HepG2 (cell line): ENCODE measurements at regions not wholly inside any gene's neighbourhood (a gene's known extent, or its start where the extent isn't known, plus 50 kb on each side); places are given as distances from the start of the nearest gene placed in this dataset.
A peak's percentile ranks its signal among the peaks of the same experiment; 100 is the strongest.

Experiments used
- ERF ChIP-seq: IDR thresholded peaks from 2 replicates; pipeline ENCODE4 v1.6.1; 2018; ENCODE audit warnings: missing biosample characterization, missing genetic modification reagents
- FIP1L1 ChIP-seq: fragments of 200-400 bp; formaldehyde crosslinking; IDR thresholded peaks from 2 replicates; pipeline ENCODE4 v1.6.1; 2018; ENCODE audit warnings: low read depth, mild to moderate bottlenecking, low read length, moderate library complexity, borderline replicate concordance; ENCODE audit not compliant: insufficient read depth
- HDAC2 ChIP-seq: sonication (generic); formaldehyde crosslinking; IDR thresholded peaks from 2 replicates; pipeline ENCODE4 v1.4.0; 2020; ENCODE audit warnings: missing genetic modification reagents
- HMG20A ChIP-seq: IDR thresholded peaks from 2 replicates; pipeline ENCODE4 v1.6.1; 2016; ENCODE audit warnings: borderline replicate concordance
- HNF4A ChIP-seq: sonication (generic); formaldehyde crosslinking; IDR thresholded peaks from 2 replicates; pipeline ENCODE4 v1.4.0; 2020; ENCODE audit warnings: missing genetic modification reagents
- KMT2B ChIP-seq: IDR thresholded peaks from 2 replicates; pipeline ENCODE4 v1.6.1; 2016; ENCODE audit warnings: missing genetic modification reagents, missing compliant biosample characterization
- MIXL1 ChIP-seq: IDR thresholded peaks from 2 replicates; pipeline ENCODE4 v1.6.1; 2016
- PCBP2 ChIP-seq: fragments of 200-400 bp; formaldehyde crosslinking; optimal IDR thresholded peaks from 2 replicates; pipeline ENCODE3; 2018; ENCODE audit warnings: low read length, low read depth; ENCODE audit not compliant: poor library complexity, severe bottlenecking
- PHF21A ChIP-seq: sonication (generic); formaldehyde crosslinking; IDR thresholded peaks from 2 replicates; pipeline ENCODE4 v1.5.0; 2020; ENCODE audit warnings: mild to moderate bottlenecking, missing genetic modification reagents
- REPIN1 ChIP-seq: sonication (generic); formaldehyde crosslinking; IDR thresholded peaks from 2 replicates; pipeline ENCODE4 v1.8.0; 2022; ENCODE audit warnings: missing genetic modification reagents, low read depth, mild to moderate bottlenecking, borderline replicate concordance
- SRY ChIP-seq: sonication (generic); formaldehyde crosslinking; IDR thresholded peaks from 2 replicates; pipeline ENCODE4 v1.8.0; 2022; ENCODE audit warnings: mild to moderate bottlenecking, missing genetic modification reagents
- ZNF18 ChIP-seq: sonication (generic); formaldehyde crosslinking; IDR thresholded peaks from 2 replicates; pipeline ENCODE4 v1.8.0; 2022; ENCODE audit warnings: mild to moderate bottlenecking, missing genetic modification reagents; ENCODE audit not compliant: insufficient replicate concordance
- ZNF232 ChIP-seq: sonication (generic); formaldehyde crosslinking; IDR thresholded peaks from 2 replicates; pipeline ENCODE4 v1.4.0; 2020; ENCODE audit warnings: missing genetic modification reagents, borderline replicate concordance
- ZNF556 ChIP-seq: sonication (generic); formaldehyde crosslinking; IDR thresholded peaks from 2 replicates; pipeline ENCODE4 v1.4.0; 2020; ENCODE audit warnings: mild to moderate bottlenecking, missing genetic modification reagents, borderline replicate concordance
- ZNF670 ChIP-seq: sonication (generic); formaldehyde crosslinking; IDR thresholded peaks from 2 replicates; pipeline ENCODE4 v1.8.0; 2022; ENCODE audit warnings: mild to moderate bottlenecking, missing genetic modification reagents, borderline replicate concordance

GRCh38 chr14:31943217-31943799 lies 133.8 kb upstream of the ARHGAP5 start (continued):
- TF ChIP-seq KMT2B (CRISPR knock-in tag) (no peak), FIP1L1 (no peak), REPIN1 (CRISPR knock-in tag) (no peak), PCBP2 (no peak), ZNF670 (CRISPR knock-in tag) (no peak), HNF4A (no peak), ZNF232 (CRISPR knock-in tag) (no peak), HMG20A (CRISPR knock-in tag) (no peak), PHF21A (CRISPR knock-in tag) (peak; percentile 31; the same call in 1 of the 2 replicates), ZNF18 (no peak), MIXL1 (no peak), ZNF556 (CRISPR knock-in tag) (peak; percentile 90), ERF (CRISPR knock-in tag) (no peak), SRY (no peak), HDAC2 (CRISPR knock-in tag) (no peak)
